ENCODE measurements at regions not wholly inside any gene's neighbourhood (a gene's known extent, or its start where the extent isn't known, plus 50 kb on each side); places are given as distances from the start of the nearest gene placed in this dataset.

DNA sequence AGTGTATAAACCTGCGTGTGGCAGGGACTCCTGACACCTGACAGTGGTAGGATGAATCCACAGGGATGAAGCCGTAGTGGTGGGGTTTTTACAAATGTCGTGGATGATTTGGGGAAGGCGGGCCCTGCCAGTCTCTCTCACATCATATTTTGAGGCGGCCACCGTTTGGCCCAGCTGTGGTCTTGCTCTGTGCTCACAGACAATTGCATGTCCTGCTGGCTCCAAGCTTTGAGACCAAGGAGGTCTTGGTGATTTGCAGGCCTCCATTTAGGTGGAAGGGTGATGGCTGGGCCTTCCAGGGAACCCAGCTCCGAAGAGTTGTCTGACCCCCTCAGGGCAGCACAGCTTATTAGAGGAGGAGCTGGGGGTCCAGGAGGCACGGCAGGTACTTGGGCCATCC, 151.1 kb upstream of the SHH start:
- intact Hi-C loops (cut with micrococcal nuclease): no loop called here
- peaks cover 3% of the 10 kb centered on the region for H3K9me3 Mint-ChIP-seq
- CTCF ChIA-PET: no interaction called here
- no peaks in the 10 kb centered on the region for H3K36me3 Mint-ChIP-seq (ENCODE audit: low read depth)
- H3K4me3 Mint-ChIP-seq: no peak overlapping the region
- no peaks in the 10 kb centered on the region for H3K4me1 Mint-ChIP-seq
- H3K27ac Mint-ChIP-seq: no peak overlapping the region
- TF ChIP-seq, protein P1, sequence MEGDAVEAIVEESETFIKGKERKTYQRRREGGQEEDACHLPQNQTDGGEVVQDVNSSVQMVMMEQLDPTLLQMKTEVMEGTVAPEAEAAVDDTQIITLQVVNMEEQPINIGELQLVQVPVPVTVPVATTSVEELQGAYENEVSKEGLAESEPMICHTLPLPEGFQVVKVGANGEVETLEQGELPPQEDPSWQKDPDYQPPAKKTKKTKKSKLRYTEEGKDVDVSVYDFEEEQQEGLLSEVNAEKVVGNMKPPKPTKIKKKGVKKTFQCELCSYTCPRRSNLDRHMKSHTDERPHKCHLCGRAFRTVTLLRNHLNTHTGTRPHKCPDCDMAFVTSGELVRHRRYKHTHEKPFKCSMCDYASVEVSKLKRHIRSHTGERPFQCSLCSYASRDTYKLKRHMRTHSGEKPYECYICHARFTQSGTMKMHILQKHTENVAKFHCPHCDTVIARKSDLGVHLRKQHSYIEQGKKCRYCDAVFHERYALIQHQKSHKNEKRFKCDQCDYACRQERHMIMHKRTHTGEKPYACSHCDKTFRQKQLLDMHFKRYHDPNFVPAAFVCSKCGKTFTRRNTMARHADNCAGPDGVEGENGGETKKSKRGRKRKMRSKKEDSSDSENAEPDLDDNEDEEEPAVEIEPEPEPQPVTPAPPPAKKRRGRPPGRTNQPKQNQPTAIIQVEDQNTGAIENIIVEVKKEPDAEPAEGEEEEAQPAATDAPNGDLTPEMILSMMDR (IDR thresholded peaks at IDR 0.05): no peak
- no peaks in the 10 kb centered on the region for H3K27me3 Mint-ChIP-seq
- DNase-seq: no peak
- POLR2A ChIA-PET: no interaction called here
- ATAC-seq (ENCODE audit: low read depth): no peak

DNA sequence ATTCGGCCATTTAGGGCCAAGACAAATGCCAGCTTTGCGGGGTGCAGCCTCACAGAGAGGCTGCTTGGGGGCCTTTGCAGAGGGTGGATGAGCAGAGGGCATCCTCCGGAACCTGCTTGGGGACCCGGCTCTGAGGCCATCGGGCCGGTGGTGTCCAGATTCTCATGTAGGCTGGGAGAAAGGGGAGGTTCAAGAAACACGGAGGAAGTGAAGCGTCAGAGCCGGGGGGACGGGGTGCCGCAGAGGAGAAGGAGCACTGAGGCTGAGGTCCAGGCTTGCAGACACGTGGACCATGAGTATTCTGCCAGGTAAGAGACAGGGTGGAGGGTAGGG, 150.7 kb upstream of the SHH start:
- no peak overlapping the region for H3K27ac Mint-ChIP-seq

DNA sequence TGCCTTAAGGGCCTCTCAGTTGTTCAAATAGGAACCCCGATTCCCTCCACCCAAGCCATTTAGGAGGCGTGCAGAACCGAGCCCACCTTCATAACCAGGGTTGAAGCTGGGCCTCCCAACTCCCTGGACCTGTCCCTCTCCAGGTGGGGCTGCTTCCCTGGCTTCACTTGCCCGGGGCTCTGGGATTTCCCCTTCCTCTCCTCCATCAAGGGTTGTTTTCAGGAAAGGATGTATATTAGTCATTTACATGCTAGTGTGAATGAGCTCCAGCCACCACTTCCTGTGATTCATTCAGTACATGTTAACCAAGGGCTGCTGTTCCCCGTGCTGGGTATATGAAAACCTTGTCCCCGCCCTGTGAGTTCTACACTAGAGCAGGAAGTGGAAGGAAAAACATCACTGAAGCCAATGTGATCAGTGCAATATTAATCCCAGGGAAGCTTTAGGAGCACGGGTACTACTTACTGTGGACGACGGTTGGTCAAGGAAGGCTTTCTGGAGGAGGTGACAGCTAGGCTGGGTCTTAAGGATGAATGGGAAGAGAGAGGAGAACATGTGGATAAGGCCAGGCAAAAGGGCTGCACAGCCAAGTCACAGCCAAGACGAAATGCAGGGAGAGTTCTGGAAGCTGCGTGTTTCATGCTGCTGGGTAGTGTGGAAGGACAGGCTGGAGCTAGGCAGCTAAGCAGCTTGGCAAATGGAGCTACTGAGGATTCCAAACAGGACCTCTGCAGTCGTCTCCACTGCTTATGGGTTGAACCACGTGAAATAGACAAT, 150.1 kb upstream of the SHH start:
- DNase-seq (no peak), ATAC-seq (ENCODE audit: low read depth) (no peak)
- H3K27me3 Mint-ChIP-seq: no peaks in the 10 kb centered on the region
- no peak overlapping the region for H3K27ac Mint-ChIP-seq
- H3K9me3 Mint-ChIP-seq: peaks cover under 1% of the 10 kb centered on the region
- no peaks in the 10 kb centered on the region for H3K4me1 Mint-ChIP-seq
- no peaks in the 10 kb centered on the region for H3K36me3 Mint-ChIP-seq (ENCODE audit: low read depth)
- no peak overlapping the region for H3K4me3 Mint-ChIP-seq
- CTCF ChIA-PET: no interaction called here
- POLR2A ChIA-PET: no interaction called here
- TF ChIP-seq, protein P1 (IDR thresholded peaks at IDR 0.05): no peak
- intact Hi-C loops (cut with micrococcal nuclease): no loop called here

More for the DNA sequence above, 150.7 kb upstream of the SHH start:
- intact Hi-C loops (cut with micrococcal nuclease): no loop called here
- ChIA-PET POLR2A (no interaction called here), CTCF (no interaction called here)
- Mint-ChIP-seq H3K4me3 (no peak overlapping the region), H3K27me3 (no peaks in the 10 kb centered on the region), H3K4me1 (no peaks in the 10 kb centered on the region), H3K36me3 (ENCODE audit: low read depth) (no peaks in the 10 kb centered on the region), H3K9me3 (peaks cover 3% of the 10 kb centered on the region)
- ATAC-seq (ENCODE audit: low read depth): no peak
- TF ChIP-seq, protein P1 (IDR thresholded peaks at IDR 0.05): no peak
- DNase-seq: no peak

DNA sequence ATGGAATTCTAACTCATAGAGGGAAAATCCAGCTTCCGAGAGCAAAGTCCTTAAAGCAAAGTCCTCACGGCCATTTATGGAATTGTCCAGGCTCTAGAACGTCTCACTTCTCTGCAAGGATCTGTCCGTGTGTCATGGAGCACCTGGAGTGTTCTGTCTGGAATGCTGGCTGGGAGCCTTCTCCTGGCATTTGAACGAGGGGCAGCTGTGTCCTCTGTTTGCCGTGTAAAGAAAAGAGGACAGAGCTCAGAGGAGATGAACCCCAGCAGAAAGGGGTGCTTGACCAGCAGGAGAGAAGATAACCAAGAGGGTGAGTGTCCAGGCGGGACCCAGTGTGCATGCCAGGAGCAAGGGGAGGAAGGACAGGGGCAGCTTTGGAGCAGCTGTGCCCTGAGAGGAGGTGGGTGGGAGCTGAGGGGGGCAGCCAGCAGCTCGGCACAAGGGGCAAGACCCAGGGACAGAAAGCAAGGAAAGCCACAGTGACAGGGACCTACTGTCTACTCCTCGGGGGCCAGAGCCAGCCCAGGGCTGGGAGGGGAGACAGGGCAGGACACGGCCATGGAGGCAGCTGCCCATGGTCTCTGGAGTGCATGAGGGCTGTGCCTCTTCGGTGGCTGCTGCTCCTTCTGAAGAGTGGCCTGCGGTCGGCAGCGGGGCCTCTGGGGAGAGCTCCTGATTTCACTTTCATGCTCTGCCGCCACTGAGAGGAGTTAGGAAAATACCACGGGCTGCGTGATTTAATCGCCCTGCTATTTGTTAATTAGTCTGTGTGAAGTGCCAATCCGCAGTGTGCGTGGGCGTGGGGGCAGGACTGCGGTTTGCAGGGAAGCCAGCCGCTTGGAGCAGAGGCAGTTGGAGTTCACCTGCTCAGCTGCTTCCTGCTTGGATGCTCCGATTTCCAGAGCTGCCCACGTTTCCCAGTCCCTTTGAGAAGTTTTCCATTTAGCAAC, 149.3 kb upstream of the SHH start:
- Mint-ChIP-seq H3K36me3 (ENCODE audit: low read depth) (no peaks in the 10 kb centered on the region), H3K27ac (no peak overlapping the region), H3K4me1 (no peaks in the 10 kb centered on the region), H3K4me3 (no peak overlapping the region), H3K27me3 (no peaks in the 10 kb centered on the region), H3K9me3 (no peaks in the 10 kb centered on the region)
- ATAC-seq (ENCODE audit: low read depth) (no peak), DNase-seq (no peak)
- POLR2A ChIA-PET: interaction anchor here (0.6 kb wide), 1 partner anchor 34 kb away, joined by 3 read pairs; no protein-coding TSS in a partner anchor
- CTCF ChIA-PET: no interaction called here
- TF ChIP-seq, protein P1 (IDR thresholded peaks at IDR 0.05): no peak
- intact Hi-C loops (cut with micrococcal nuclease): no loop called here

DNA sequence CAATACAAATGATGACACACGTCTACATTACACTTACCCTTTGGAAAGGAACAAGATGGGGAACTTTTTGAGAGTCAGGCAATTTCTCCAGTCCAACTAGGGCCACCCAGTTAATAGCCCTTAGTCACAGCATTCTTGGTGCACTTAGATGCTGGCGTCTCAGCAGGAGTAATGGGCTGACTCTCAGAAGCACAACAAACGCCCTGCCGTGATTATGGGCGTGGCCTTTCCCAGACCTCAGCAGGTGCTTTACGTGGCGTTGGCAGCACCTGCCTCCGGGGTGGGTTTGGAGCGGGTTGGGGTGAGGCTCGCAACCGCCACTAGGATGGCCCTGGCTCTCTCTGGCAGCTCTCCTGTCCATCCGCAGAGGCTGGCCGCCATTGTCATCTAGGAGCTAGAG, 147.6 kb upstream of the SHH start:
- Mint-ChIP-seq H3K9me3 (no peaks in the 10 kb centered on the region), H3K36me3 (ENCODE audit: low read depth) (no peaks in the 10 kb centered on the region), H3K4me1 (no peaks in the 10 kb centered on the region), H3K4me3 (no peak overlapping the region), H3K27ac (no peak overlapping the region), H3K27me3 (no peaks in the 10 kb centered on the region)
- TF ChIP-seq, protein P1 (IDR thresholded peaks at IDR 0.05): no peak
- CTCF ChIA-PET: no interaction called here
- ATAC-seq (ENCODE audit: low read depth): no peak
- intact Hi-C loops (cut with micrococcal nuclease): no loop called here
- POLR2A ChIA-PET: no interaction called here
- no peak for DNase-seq

Measured in activated B cell treated with CpG ODN at 0.5 μM for 24 hours (primary cell).